ENCODE measurements at regions not wholly inside any gene's neighbourhood (a gene's known extent, or its start where the extent isn't known, plus 50 kb on each side); places are given as distances from the start of the nearest gene placed in this dataset.

GRCh38 chr6:163963205-163964120 lies 548.9 kb downstream of the QKI start:
- Mint-ChIP-seq H3K36me3 (ENCODE audit: low read depth) (no peaks in the 10 kb centered on the region), H3K4me1 (ENCODE audit: low read depth) (no peaks in the 10 kb centered on the region), H3K9me3 (no peaks in the 10 kb centered on the region), H3K27ac (no peak overlapping the region), H3K4me3 (ENCODE audit: low read depth) (no peak overlapping the region), H3K27me3 (ENCODE audit: low read depth) (no peaks in the 10 kb centered on the region)
- intact Hi-C loops (cut with micrococcal nuclease), result no loop called here
- no peak for DNase-seq (ENCODE audit: low spot score)

GRCh38 chr6:163962627-163963117 lies 548.2 kb downstream of the QKI start:
- Mint-ChIP-seq H3K4me1 (ENCODE audit: low read depth) (no peaks in the 10 kb centered on the region), H3K27me3 (ENCODE audit: low read depth) (no peaks in the 10 kb centered on the region), H3K36me3 (ENCODE audit: low read depth) (no peaks in the 10 kb centered on the region), H3K4me3 (ENCODE audit: low read depth) (no peak overlapping the region), H3K9me3 (no peaks in the 10 kb centered on the region), H3K27ac (no peak overlapping the region)
- intact Hi-C loops (cut with micrococcal nuclease), result no loop called here
- DNase-seq (ENCODE audit: low spot score), result no peak

GRCh38 chr6:163960128-163960527 lies 545.6 kb downstream of the QKI start:
- Mint-ChIP-seq H3K4me1 (ENCODE audit: low read depth) (no peaks in the 10 kb centered on the region), H3K4me3 (ENCODE audit: low read depth) (no peak overlapping the region), H3K9me3 (no peaks in the 10 kb centered on the region), H3K27me3 (ENCODE audit: low read depth) (no peaks in the 10 kb centered on the region), H3K27ac (no peak overlapping the region), H3K36me3 (ENCODE audit: low read depth) (no peaks in the 10 kb centered on the region)
- no peak for DNase-seq (ENCODE audit: low spot score)
- intact Hi-C loops (cut with micrococcal nuclease), result no loop called here

DNA sequence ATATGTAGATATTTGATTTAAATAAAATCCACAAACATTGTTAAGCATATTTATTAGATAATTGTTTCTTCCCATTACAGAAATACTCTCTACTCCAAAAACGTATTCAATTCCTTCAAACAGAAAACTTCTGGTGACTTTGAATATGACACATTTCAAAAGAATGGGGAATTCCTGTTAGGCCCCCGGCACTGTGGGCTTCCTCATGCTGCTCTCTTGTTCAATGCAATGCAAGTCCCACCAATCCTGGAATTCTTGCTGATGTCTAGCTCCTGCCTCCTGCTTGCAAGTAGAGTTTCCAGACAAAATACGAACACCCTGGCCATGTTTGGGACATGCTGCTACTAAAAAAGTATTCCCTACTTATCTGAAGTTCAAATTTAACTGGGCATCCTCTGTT lies 544.1 kb downstream of the QKI start:
- H3K4me1 Mint-ChIP-seq (ENCODE audit: low read depth), result no peaks in the 10 kb centered on the region
- H3K27ac Mint-ChIP-seq, result no peak overlapping the region
- no peaks in the 10 kb centered on the region for H3K9me3 Mint-ChIP-seq
- H3K4me3 Mint-ChIP-seq (ENCODE audit: low read depth), result no peak overlapping the region
- H3K27me3 Mint-ChIP-seq (ENCODE audit: low read depth), result peaks cover 5% of the 10 kb centered on the region
- intact Hi-C loops (cut with micrococcal nuclease), result loop anchor here (5.0 to 10.0 kb wide), 2 partner anchors 541 to 784 kb away; no protein-coding TSS in a partner anchor
- H3K36me3 Mint-ChIP-seq (ENCODE audit: low read depth), result no peaks in the 10 kb centered on the region
- no peak for DNase-seq (ENCODE audit: low spot score)

- intact Hi-C loops (cut with micrococcal nuclease), result loop anchor here (5.0 to 10.0 kb wide), 2 partner anchors 539 to 782 kb away; no protein-coding TSS in a partner anchor
- Mint-ChIP-seq H3K4me1 (ENCODE audit: low read depth) (no peaks in the 10 kb centered on the region), H3K27ac (no peak overlapping the region), H3K4me3 (ENCODE audit: low read depth) (no peak overlapping the region), H3K9me3 (no peaks in the 10 kb centered on the region), H3K27me3 (ENCODE audit: low read depth) (peaks cover 9% of the 10 kb centered on the region), H3K36me3 (ENCODE audit: low read depth) (no peaks in the 10 kb centered on the region)
- DNase-seq (ENCODE audit: low spot score), result peak; percentile 41
Measured at GRCh38 chr6:163956571-163957407, 542.3 kb downstream of the QKI start.

- no peak overlapping the region for H3K4me3 Mint-ChIP-seq (ENCODE audit: low read depth)
- no peak overlapping the region for H3K27ac Mint-ChIP-seq
- H3K36me3 Mint-ChIP-seq (ENCODE audit: low read depth), result no peaks in the 10 kb centered on the region
- H3K9me3 Mint-ChIP-seq, result no peaks in the 10 kb centered on the region
- H3K27me3 Mint-ChIP-seq (ENCODE audit: low read depth), result peaks cover 9% of the 10 kb centered on the region
- DNase-seq (ENCODE audit: low spot score), result no peak
- H3K4me1 Mint-ChIP-seq (ENCODE audit: low read depth), result no peaks in the 10 kb centered on the region
- intact Hi-C loops (cut with micrococcal nuclease), result loop anchor here (5.0 to 10.0 kb wide), 2 partner anchors 538 to 781 kb away; no protein-coding TSS in a partner anchor
Measured at GRCh38 chr6:163955756-163956155, 541.2 kb downstream of the QKI start.

GRCh38 chr6:163955096-163955495 lies 540.6 kb downstream of the QKI start:
- Mint-ChIP-seq H3K27me3 (ENCODE audit: low read depth) (peaks cover 9% of the 10 kb centered on the region), H3K9me3 (no peaks in the 10 kb centered on the region)
- intact Hi-C loops (cut with micrococcal nuclease), result loop anchor here (5.0 to 10.0 kb wide), 2 partner anchors 538 to 780 kb away; no protein-coding TSS in a partner anchor

DNA sequence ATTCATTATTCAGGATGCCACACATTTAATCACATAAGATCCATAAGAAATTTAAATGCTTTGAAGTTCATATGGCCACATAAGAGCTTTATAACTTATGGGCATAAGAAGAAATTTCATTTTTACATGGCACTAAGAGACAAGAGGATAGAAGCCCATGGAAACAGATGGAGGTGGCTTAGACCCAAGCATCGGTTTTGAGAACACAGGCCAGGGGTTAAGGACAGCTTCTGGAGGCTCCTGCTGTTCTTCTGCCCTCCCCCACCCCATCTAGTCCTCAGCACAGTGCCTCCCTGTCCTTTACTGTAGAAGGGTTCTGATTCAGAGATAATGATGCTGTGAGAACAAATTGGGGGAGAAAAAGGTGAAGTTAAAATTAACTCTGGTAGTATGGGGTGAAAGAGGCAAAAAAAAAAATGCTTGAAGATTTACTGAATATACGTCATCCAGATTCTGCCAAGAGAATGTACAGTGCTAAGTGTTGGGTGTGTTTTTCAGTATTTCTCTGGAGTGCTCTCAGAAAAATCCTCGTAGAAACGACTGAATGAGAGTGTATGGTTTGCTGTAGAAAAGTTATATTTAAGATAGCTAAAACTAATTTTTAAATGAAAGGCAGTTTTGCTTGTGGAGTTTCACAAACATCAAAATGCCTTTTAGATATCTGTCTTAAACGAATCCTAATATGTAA lies 539.7 kb downstream of the QKI start:
- H3K4me3 Mint-ChIP-seq (ENCODE audit: low read depth), result no peak overlapping the region
- no peak for DNase-seq (ENCODE audit: low spot score)
- H3K36me3 Mint-ChIP-seq (ENCODE audit: low read depth), result no peaks in the 10 kb centered on the region
- no peak overlapping the region for H3K27ac Mint-ChIP-seq
- peaks cover 9% of the 10 kb centered on the region for H3K27me3 Mint-ChIP-seq (ENCODE audit: low read depth)
- intact Hi-C loops (cut with micrococcal nuclease), result loop anchor here (10.0 kb wide), 1 partner anchor 779 kb away; no protein-coding TSS in a partner anchor
- no peaks in the 10 kb centered on the region for H3K9me3 Mint-ChIP-seq
- H3K4me1 Mint-ChIP-seq (ENCODE audit: low read depth), result no peaks in the 10 kb centered on the region

More at GRCh38 chr6:163955096-163955495, 540.6 kb downstream of the QKI start:
- H3K4me1 Mint-ChIP-seq (ENCODE audit: low read depth), result no peaks in the 10 kb centered on the region
- no peak for DNase-seq (ENCODE audit: low spot score)
- H3K4me3 Mint-ChIP-seq (ENCODE audit: low read depth), result no peak overlapping the region
- no peaks in the 10 kb centered on the region for H3K36me3 Mint-ChIP-seq (ENCODE audit: low read depth)
- no peak overlapping the region for H3K27ac Mint-ChIP-seq

GRCh38 chr6:163952005-163952404 lies 537.5 kb downstream of the QKI start:
- Mint-ChIP-seq H3K36me3 (ENCODE audit: low read depth) (no peaks in the 10 kb centered on the region), H3K4me1 (ENCODE audit: low read depth) (no peaks in the 10 kb centered on the region), H3K27ac (no peak overlapping the region), H3K4me3 (ENCODE audit: low read depth) (no peak overlapping the region), H3K27me3 (ENCODE audit: low read depth) (peaks cover 9% of the 10 kb centered on the region), H3K9me3 (no peaks in the 10 kb centered on the region)
- DNase-seq (ENCODE audit: low spot score), result no peak
- intact Hi-C loops (cut with micrococcal nuclease), result loop anchor here (10.0 kb wide), 1 partner anchor 777 kb away; no protein-coding TSS in a partner anchor

GRCh38 chr6:163951326-163951725 lies 536.8 kb downstream of the QKI start:
- Mint-ChIP-seq H3K27me3 (ENCODE audit: low read depth) (peaks cover 9% of the 10 kb centered on the region), H3K4me3 (ENCODE audit: low read depth) (no peak overlapping the region), H3K27ac (no peak overlapping the region), H3K36me3 (ENCODE audit: low read depth) (no peaks in the 10 kb centered on the region), H3K4me1 (ENCODE audit: low read depth) (no peaks in the 10 kb centered on the region), H3K9me3 (no peaks in the 10 kb centered on the region)
- no peak for DNase-seq (ENCODE audit: low spot score)
- intact Hi-C loops (cut with micrococcal nuclease), result loop anchor here (10.0 kb wide), 1 partner anchor 777 kb away; no protein-coding TSS in a partner anchor

- intact Hi-C loops (cut with micrococcal nuclease), result loop anchor here (10.0 kb wide), 1 partner anchor 775 kb away; no protein-coding TSS in a partner anchor
- no peaks in the 10 kb centered on the region for H3K36me3 Mint-ChIP-seq (ENCODE audit: low read depth)
- no peak for DNase-seq (ENCODE audit: low spot score)
- H3K27ac Mint-ChIP-seq, result no peak overlapping the region
- H3K4me3 Mint-ChIP-seq (ENCODE audit: low read depth), result no peak overlapping the region
- peaks cover 9% of the 10 kb centered on the region for H3K27me3 Mint-ChIP-seq (ENCODE audit: low read depth)
- H3K4me1 Mint-ChIP-seq (ENCODE audit: low read depth), result no peaks in the 10 kb centered on the region
- H3K9me3 Mint-ChIP-seq, result no peaks in the 10 kb centered on the region
Measured at GRCh38 chr6:163950159-163950558, 535.6 kb downstream of the QKI start.

- DNase-seq (ENCODE audit: low spot score), result no peak
- no peaks in the 10 kb centered on the region for H3K9me3 Mint-ChIP-seq
- intact Hi-C loops (cut with micrococcal nuclease), result no loop called here
Measured at GRCh38 chr6:163949431-163949830, 534.9 kb downstream of the QKI start.

More at GRCh38 chr6:163949431-163949830, 534.9 kb downstream of the QKI start:
- Mint-ChIP-seq H3K36me3 (ENCODE audit: low read depth) (no peaks in the 10 kb centered on the region), H3K4me3 (ENCODE audit: low read depth) (no peak overlapping the region), H3K4me1 (ENCODE audit: low read depth) (no peaks in the 10 kb centered on the region), H3K27me3 (ENCODE audit: low read depth) (peaks cover 8% of the 10 kb centered on the region), H3K27ac (no peak overlapping the region)
